RKO (cell line): ENCODE measurements at regions not wholly inside any gene's neighbourhood (a gene's known extent, or its start where the extent isn't known, plus 50 kb on each side); places are given as distances from the start of the nearest gene placed in this dataset.

Experiments used
- DNase-seq: peaks from one replicate; pipeline ENCODE4 v3.0.0-alpha.2; 2016; ENCODE audit warnings: low spot score

DNA sequence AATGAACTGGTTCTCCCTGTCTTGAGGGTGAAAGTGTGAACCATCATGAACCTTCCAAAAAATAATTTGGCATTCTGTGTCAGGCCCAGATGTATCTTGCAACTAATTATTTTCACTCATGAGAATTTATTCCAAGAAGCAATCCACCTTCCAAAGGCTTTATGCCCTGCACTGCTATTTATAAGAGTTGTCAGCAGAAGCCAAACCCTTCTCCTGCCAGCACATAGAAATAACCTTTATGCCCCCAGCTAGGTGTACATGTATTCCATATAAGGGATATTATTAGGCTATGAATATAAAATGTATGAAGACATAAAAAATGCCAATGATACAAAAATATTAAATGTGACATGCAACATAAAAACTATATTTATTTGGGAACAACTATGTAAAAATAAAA, 69.0 kb upstream of the GDF10 start:
- DNase-seq = no peak

DNA sequence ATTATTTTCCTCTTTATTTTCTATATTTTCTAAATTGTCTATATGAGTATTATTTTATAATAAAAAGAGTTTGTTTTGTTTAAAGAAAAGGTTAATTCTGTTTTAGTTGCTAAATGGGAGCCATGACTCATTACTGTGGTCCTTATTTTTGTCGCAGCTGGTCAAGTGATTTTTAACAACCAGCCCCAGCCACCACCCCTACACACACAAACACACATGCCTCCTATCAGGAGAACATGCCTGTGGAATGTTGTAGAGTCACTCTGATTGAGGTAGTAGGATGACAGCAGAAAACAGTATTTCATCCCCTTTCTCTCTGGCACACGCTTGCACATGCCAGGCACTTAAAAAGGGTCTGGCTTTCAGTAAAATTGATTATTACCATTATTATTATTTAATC, 68.6 kb upstream of the GDF10 start:
- DNase-seq = no peak

DNA sequence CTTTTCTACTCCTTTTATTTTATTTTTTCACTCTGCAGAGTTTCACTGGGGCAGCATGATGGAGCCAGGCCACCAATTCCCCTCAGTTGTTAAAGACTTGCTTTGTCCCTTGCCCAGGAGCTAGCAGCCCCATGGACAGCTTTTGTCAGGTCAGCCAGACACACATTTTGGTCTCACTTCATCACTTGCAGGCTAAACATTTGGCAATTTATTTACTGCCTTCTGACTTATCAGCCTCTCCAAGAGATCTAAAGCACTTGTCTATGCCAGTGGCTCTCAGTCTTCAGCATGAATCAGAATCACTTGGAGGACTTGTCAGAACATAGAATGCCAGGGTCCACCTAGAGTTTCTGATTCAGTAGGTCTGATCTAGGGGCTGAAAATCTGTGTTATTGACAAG, 66.4 kb upstream of the GDF10 start:
- DNase-seq = no peak

DNA sequence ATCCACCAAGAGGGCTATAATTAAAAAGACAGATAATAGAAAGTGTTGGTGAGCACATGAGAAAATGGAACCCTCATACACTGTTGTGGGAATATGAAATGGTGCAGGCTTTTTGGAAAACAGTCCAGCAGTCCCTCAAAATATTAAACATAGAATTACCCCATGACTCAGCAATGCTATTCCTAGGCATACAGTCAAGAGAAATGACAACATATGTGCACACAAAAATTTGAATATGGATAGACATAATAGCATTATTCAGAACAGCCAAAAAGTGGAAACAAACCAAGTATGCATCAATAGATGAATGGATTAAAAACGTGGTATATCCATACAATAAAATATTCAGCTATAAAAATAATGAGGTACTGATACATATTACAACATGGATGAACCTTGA, 64.5 kb upstream of the GDF10 start:
- no peak for DNase-seq

DNA sequence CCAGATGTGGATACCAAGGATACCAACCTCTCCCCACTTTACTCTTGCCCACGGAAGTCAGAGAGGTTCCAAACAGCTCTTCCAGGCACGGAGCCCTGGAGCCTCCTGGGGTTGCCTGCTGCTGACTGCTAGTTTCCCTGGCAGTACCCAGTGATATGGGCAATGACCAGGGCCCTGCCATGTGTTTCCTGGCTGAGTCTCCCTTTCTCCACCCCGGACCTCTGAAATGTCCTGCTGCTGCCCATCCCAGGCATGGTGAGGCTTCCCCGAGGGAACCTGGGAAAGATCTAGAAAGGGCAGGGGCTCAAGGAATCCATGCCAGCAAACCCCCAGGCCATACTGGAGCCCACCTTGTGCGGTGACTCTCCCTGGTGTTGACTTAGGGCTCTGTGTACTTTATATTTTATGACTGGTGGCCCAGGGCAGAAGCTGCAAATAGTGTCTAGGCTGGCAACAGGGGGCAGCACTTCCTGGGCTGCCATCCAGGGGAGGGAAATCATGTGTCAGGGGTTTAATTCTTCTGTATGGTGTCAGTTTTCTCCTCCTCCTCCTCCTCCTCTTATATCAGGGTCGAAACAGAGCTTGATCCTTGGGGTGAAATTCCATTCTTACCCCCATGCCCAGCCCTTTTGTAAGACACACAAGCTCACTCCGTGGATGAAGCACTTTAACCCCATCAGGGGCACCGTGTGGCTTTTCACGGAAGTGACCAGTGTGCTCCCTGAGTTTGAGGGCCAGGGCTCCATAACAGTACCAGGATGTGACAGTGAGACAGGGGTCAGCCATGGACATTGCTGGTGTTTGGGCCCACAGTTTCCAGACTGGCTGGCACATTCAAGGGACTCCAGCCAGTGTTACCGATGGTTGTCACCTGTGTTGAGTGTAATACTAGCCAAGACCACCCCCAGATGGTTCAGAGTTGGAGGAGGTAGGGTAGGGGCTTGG, 62.4 kb upstream of the GDF10 start:
- DNase-seq = no peak

DNA sequence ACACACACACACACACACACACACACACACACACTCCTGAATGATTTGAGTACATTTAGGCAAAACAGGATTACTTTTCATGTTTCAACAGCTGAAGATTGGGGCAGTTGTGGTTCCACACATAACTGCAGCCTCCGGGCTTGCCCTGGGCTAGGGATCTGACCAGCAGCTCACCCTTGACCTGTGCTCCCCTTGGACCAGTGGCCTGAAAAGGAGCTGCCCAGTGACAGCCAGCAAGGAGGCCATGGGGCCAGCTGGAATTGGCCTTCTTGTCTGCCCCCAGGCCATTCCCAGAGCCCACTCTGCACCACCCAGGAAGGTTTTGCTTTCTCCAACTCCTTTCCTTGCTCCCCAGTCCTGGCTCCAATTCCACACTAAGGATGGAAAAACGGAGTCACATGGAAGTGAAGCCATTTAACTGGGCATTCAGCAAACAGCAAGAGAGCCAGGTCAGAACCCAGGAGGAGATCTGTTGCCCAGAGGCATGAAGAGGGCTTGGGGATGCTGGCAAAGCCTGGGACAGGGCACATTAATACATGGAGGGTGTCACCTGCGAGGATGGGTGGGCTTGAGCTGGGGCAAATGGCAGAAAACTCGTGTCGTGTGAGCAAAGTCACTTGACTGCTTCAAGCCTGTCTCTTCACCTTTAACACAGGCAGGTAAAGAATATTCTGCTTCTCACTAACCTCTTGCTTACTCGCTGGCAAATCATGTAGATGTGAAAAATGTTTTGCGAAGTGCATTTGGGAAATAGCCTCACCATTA, 61.5 kb upstream of the GDF10 start:
- DNase-seq = no peak

DNA sequence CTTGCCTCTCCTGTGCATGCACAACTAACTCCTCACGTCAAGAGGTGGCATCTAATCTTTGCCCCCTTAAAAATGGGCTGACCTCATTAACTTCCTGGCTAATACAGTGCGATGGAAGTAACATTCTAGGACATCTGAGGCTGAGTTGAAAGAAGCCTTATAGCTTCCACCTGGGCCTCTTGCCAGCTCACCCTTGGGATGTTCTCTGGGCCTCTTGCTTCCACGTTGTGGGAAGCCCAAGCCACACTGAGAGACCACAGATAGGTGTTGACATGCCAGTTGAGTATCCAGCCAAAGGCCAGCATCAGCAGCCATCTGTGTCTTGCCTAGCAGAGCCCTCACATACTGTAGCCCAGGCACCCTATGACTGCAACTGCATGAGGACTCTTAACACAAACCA, 60.8 kb upstream of the GDF10 start:
- no peak for DNase-seq

DNA sequence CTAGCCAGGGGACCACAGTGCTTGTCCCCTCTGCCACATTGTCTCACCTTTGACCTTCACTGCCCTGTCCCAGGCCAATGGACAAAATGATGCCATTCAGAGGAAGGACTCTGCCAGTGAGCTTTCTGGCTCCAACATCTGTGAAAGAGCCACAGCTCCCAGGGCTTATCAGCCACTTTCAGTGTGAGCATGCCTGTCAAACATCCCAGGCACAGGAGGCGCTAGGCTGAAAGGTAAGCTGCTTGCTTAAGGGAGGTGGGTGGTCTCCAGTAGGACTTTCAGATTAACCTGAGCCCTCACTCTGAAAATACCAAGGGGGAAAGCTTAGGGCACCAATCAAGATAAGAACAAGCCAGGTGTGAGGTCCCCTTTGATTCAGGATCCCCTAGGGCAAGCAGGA, 59.8 kb upstream of the GDF10 start:
- no peak for DNase-seq

DNA sequence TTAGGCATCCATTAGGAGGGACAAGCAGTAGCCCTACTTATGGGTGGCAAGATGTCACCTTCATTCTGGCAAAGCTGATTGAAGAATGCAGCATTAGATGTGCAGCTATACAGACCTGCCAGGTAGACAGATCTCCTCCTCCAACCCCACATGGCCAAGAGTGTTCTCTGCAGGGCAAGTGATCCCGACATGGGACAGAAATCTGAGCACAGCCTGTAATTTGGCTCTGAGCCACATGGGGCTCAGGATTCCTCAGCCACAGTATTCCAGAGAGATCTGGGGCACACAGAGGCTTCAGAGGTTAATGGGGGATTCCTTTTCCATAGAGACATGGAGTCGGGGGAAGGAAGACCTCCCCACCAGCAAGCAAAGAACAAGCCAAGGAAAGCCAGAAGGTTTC, 58.7 kb upstream of the GDF10 start:
- DNase-seq = no peak

DNA sequence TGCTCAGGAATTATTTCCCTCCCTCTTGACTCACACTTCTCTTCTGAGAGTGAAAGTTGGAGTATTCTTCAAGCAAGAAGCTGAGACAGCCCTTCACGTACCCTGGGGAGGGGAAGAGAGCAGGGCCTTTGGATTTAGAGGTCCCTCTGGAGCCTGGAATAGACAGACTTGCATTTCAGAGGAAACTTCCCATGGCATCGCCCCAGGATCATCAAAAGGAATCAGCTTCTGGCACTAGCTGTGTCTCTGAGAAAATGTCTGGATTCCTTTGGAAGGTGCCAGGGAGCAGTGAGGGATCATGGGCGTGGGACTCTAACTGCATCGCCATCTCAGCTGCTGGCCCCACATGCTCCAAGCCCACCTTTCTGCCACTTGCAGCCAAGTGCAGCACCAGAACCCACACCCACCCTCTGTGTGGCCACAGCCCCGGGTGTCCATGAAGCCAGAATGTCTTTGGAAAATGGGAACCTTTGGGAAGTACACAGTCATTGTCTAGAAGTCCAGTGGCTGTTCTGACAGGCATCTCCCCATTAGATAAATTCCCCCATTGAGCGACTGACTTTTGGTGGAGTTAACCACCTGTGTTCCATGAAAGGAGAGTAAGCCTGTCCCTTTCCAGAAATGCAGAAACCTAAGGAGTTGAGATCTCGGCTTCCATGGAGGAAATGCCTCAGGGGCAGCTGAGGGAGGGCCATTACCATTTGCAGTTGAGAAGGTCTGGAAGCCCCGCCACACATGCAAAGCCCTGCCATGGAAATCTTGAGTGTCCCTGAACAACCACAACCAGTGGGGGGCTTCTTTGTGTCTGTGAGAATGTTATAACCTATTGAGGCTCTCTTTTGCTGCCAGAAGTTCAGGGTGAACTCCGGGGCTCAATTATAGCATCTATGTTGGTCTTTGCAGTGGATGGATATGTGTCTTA, 57.8 kb upstream of the GDF10 start:
- no peak for DNase-seq

DNA sequence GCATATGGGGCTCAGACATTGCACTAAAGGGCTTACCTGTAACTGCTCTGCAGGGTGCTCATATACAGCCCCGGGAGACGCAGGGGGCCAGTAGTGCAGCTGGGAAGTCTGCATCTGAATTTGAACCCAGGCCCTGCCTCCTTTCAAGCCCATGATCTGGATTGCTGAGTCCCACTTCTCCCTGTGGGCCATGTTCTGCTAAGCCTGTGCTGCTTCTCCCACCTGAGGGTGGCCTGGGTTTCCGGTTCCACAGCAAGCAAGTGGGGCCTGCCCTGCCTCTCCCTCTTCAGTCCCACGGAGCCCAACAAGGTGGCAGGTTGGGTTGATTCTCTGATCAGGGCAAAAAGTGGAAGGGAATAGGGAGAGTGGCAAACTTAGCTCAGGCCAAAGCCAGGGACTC, 56.6 kb upstream of the GDF10 start:
- no peak for DNase-seq

DNA sequence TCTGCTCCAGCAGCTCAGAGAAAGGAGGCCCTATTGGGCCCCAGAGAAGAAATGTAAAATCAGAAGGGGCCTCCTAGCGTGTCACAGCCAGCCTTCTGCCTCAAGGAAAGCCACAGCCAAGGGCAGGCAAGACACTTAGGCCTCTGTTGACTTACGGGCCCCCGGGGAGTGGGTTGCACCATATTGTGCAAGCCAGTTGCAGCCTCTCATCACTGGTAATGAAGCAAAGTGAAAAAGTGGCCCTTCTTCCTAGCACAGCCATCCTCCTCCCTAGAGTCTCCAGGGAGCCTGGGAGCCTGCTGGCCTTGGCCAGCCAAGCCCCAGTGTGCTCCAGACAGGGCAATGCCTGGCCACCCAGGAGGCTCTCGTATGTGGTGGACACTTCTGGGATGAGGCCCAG, 56.2 kb upstream of the GDF10 start:
- DNase-seq = no peak

DNA sequence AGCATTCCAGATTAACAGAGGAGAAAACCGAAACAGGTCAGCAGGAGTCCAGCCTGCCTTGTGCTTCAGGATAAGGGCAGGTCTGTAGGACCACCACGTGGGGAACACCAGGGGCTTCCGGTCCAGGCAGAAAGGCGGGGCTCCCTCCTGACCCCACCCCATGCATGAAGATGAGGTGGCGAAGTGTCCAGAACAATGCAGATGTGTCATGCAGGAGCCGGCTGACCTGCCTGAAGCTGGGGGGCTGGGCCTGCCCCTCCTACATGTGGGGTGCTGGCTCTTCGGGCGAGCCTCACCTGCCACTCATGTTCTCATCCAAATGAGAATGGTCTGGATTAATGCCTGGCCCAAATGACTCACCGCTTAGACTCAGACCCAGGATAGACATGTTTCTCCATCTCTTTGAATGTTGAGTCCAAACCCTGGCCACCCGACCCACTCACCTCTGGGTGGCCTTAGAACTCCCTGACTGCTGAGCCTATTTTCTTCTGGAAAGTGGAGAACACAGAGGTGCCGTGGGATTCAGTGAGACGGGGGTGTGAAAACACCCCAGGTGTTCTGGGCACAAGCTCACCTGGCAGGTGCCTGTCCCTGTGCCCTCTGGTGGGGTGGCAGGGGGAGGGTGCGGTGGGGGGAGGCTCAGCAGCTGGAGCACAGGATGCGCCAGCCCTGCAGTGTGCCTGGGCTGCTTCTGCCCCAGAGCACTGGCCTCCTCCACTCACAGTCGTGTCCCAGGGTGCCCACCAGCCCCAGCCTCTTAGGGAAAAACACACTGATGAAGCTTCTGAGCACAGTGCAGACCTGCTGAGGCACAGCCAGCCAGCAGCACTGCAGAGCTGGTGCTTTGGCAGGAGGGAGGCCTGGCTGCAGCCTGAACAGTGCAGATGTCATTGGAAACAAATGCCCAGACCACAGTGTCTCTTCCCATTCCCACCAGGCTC, 55.2 kb upstream of the GDF10 start:
- DNase-seq = no peak

DNA sequence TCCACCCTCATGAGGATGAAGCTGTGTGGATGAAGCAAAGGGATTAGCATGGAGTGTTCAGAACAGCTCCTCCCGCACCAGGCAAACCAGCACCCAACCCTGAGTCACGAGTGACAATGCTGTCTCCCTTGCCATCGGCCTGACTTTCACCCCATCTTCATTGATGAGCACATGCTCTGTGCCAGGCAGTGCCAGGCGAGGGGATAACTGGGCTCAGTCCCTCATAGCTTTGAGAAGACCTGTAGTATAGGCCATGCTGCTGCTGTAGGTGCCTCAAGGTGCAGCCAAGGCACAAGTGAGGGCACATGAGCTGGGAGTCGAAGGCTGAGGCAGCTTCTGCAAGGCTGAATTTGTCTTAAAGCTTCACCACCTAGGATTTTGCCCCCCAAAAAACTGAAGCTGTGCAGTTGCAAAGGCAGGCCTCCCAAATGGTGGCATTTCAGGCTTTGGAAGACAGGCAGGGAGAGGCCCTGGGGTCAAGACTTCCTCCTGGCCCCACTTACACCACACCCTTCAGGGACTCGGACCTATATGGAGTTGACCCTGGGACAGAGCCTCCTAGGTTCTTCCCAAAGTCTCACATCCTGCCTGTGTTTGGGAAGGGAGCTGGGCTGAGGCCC, 54.2 kb upstream of the GDF10 start:
- DNase-seq = no peak

DNA sequence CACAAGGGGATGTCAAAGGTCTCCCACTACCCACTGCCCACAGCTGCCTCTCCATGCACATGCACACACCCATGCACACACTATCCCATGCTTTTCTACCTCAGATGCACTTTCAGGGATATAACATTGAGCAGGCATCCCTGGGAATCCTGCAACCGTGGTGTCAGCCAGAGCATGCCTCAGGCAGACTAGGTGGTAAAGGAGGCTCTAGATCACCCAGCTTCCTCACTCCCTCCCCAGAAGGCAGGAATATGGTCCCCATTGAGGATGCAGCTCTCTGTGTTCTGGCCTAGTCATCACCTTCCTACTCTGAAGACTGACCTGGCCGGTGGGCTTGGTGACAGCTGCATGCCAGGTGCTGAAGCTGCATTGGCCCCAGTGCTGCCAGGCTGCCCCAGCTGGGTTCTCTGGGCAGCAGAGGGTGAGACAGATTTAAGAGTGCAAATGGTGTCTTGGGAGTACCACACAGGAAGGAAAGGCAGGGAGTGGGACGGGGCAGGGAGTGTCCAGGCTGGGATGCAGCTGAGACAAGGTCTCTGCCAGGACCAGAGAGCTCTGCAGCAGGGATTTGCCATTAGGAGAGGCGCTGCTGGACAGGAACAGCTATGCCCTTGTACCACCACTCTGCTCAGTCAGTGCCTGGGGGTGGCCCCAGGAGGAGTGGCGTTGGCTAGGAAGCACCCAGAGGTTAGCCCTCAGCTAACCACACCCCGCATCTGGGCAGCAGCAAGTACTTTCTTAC, 53.4 kb upstream of the GDF10 start:
- no peak for DNase-seq

DNA sequence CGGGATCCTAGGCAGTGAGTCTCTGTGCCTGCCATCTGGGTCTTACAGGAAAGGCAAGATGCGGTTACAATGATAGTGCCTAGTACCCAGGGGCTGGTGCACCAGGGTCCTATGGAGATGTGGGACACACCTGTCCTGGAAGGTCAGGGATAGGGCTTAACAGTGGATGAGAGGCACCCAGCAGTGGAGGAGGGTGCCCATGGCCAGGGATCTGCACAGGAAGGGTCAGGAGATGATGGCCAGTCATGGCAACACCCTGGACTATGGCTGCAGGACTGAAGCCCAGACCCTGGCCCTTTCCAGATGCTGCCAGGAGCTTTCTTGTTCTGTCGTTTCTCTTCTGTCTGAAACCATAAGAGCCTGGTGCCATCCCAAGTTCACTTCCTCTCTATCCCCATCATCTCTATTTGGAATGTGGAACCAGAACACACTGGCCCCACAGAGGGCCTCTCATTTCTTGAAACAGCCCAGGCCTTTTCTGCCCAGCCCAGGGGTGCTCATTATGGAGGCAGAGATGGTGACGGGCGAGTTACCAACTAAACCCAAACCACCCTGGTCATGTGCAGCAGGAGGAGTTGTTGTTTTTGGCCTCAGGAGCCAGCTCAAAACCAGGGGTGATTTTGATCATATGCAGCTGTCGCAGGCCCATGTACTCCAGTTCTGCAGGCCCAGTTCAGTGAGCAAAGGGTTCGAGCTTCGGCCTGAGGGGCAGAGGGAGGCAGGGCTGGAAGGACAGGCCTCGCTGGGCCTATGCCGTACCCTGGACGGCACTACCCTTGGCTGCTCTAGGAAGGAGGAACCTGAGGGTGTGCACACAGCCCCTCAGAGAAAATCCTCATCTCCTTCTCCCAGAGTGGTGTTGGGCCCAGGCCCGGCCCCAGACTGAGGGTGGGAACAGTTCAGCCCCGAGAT, 52.6 kb upstream of the GDF10 start:
- DNase-seq = no peak

DNA sequence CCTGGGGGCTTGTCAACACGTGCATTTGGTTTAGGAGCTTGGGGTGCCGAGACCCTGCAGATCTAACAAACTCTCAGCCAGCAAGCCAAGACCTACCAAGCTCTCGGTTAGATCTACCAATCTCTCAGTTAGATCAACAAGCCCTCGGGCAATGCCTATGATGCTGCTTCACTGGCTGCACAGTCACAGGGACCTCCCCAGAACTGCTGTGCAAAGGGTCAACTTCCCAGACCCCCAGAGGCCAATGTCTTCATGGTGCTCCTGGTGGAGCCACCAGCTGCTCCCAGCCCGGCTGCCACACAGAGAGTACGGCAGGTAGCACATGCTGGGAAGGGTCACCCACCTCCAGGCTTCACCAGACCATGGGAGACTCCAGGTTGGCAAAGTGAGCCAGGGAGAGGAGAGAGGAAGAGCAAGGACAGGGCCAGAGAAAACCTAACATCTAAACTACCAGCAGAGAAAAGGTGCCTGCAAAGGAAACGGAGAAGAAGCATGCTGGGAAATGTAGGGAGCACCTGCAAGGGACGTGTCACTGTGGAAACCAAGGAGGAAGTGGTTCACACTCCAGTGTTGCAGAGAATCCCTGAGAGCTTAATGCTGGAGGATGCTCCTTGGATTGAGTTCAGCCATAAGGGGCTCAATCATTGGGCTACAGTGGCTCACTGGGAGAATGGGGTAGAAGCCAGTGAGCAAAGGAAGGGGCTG, 51.5 kb upstream of the GDF10 start:
- DNase-seq = no peak

DNA sequence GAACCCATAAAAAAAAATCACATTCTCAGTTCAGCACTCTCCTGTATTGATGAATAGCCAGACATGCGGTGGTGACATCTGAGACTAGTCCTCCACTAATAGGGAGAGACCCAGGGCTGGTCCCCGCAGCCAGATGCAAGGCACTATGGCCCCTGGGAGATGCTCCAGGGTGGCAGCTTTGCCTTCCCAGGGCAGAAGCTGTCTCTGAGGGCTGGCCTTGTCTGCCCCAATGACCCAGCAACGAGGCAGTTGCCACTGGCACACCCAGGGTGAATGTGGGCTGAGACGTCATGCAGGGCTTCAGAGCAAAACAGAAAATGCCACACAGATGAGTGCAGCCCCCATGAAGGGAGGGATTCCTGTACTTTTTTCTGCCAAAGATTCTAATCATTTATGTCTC, 50.1 kb upstream of the GDF10 start:
- DNase-seq = no peak
